IPS-NIHi7 (cell line): ENCODE measurements at regions not wholly inside any gene's neighbourhood (a gene's known extent, or its start where the extent isn't known, plus 50 kb on each side); places are given as distances from the start of the nearest gene placed in this dataset.
A peak's percentile ranks its signal among the peaks of the same experiment; 100 is the strongest.

Experiments
- DNase-seq: peaks from one replicate; pipeline ENCODE4 v3.0.0; 2012; ENCODE audit warnings: mixed read lengths; ENCODE audit errors: extremely low spot score

- DNase-seq = no peak
These were observed 764.7 kb downstream of the MTRR start for GRCh38 chr5:8633696-8634095.

- DNase-seq = no peak
These were observed 765.3 kb downstream of the MTRR start for GRCh38 chr5:8634219-8634618.

GRCh38 chr5:8641786-8642505 lies 773.0 kb downstream of the MTRR start:
- DNase-seq = no peak

- no peak for DNase-seq
These were observed 775.4 kb downstream of the MTRR start for GRCh38 chr5:8644377-8644776.

GRCh38 chr5:8647111-8647510 lies 778.2 kb downstream of the MTRR start:
- no peak for DNase-seq

- DNase-seq = no peak
These were observed 781.2 kb downstream of the MTRR start for GRCh38 chr5:8650186-8650585.

GRCh38 chr5:8660133-8660893 lies 791.4 kb downstream of the MTRR start:
- DNase-seq = no peak

GRCh38 chr5:8663374-8663773 lies 794.4 kb downstream of the MTRR start:
- no peak for DNase-seq

- no peak for DNase-seq
These were observed 806.2 kb downstream of the MTRR start for GRCh38 chr5:8675182-8675581.

GRCh38 chr5:8676695-8677094 lies 807.7 kb downstream of the MTRR start:
- no peak for DNase-seq

GRCh38 chr5:8682381-8682780 lies 813.4 kb downstream of the MTRR start:
- DNase-seq = no peak

- DNase-seq = no peak
These were observed 814.5 kb downstream of the MTRR start for GRCh38 chr5:8683496-8683895.

GRCh38 chr5:8685704-8686103 lies 816.8 kb downstream of the MTRR start:
- DNase-seq = peak; percentile 19

GRCh38 chr5:8686707-8687106 lies 817.8 kb downstream of the MTRR start:
- no peak for DNase-seq

- no peak for DNase-seq
These were observed 820.8 kb downstream of the MTRR start for GRCh38 chr5:8689773-8690172.

GRCh38 chr5:8691221-8691620 lies 822.3 kb downstream of the MTRR start:
- DNase-seq = no peak

GRCh38 chr5:8693341-8693844 lies 824.4 kb downstream of the MTRR start:
- DNase-seq = no peak

GRCh38 chr5:8694545-8694944 lies 825.6 kb downstream of the MTRR start:
- DNase-seq = no peak

- no peak for DNase-seq
These were observed 827.2 kb downstream of the MTRR start for GRCh38 chr5:8695902-8696845.

GRCh38 chr5:8700222-8700621 lies 831.3 kb downstream of the MTRR start:
- no peak for DNase-seq

GRCh38 chr5:8700671-8701070 lies 831.7 kb downstream of the MTRR start:
- DNase-seq = no peak

GRCh38 chr5:8701251-8701650 lies 832.3 kb downstream of the MTRR start:
- DNase-seq = no peak
